OCI-LY3 (cell line): ENCODE measurements at regions not wholly inside any gene's neighbourhood (a gene's known extent, or its start where the extent isn't known, plus 50 kb on each side); places are given as distances from the start of the nearest gene placed in this dataset.

Experiments
- H2AFZ ChIP-seq: fragments of 200-600, 300-600 bp; shearing (Covaris generic); 2 replicates; pipeline ENCODE4 v1.6.0; 2014; ENCODE audit warnings: antibody characterized with exemption, low read depth, low read length
- H3K27ac ChIP-seq: fragments of 200-600, 300-600 bp; sonication (generic); 2 replicates; pipeline ENCODE4 v1.5.1; 2014; ENCODE audit warnings: mild to moderate bottlenecking, low read length, moderate library complexity, mixed read lengths
- H3K27me3 ChIP-seq: fragments of 200-600, 300-600 bp; sonication (generic); 2 replicates; pipeline ENCODE4 v1.6.1; 2014; ENCODE audit warnings: low read depth, low read length, mixed read lengths
- H3K36me3 ChIP-seq: fragments of 200-600, 300-600 bp; sonication (generic); replicated peaks from 2 replicates; pipeline ENCODE3; 2014; ENCODE audit warnings: low read depth, low read length, mixed read lengths
- H3K4me1 ChIP-seq: fragments of 300-600, 200-600 bp; sonication (generic); 2 replicates; pipeline ENCODE4 v1.6.1; 2014; ENCODE audit warnings: low read length, mixed read lengths
- H3K4me2 ChIP-seq: fragments of 200-600, 300-600 bp; sonication (generic); 2 replicates; pipeline ENCODE4 v1.6.1; 2014; ENCODE audit warnings: low read length, mixed read lengths
- H3K4me3 ChIP-seq: fragments of 300-600, 200-600 bp; sonication (generic); 2 replicates; pipeline ENCODE4 v1.5.1; 2014; ENCODE audit warnings: antibody characterized with exemption, mild to moderate bottlenecking, low read length, moderate library complexity
- H3K79me2 ChIP-seq: fragments of 300-600, 200-600 bp; shearing (Covaris generic); 2 replicates; pipeline ENCODE4 v1.6.1; 2014; ENCODE audit warnings: mild to moderate bottlenecking, low read length, mixed read lengths
- H3K9ac ChIP-seq: fragments of 300-600, 200-600 bp; shearing (Covaris generic); 2 replicates; pipeline ENCODE4 v1.6.0; 2014; ENCODE audit warnings: mild to moderate bottlenecking, low read length, moderate library complexity
- H3K9me3 ChIP-seq: fragments of 200-600, 300-600 bp; shearing (Covaris generic); 2 replicates; pipeline ENCODE4 v1.6.1; 2014; ENCODE audit warnings: low read length, mixed read lengths; ENCODE audit not compliant: insufficient read depth
- H4K20me1 ChIP-seq: fragments of 200-600, 300-600 bp; sonication (generic); 2 replicates; pipeline ENCODE4 v1.6.1; 2016; ENCODE audit warnings: low read length, mixed read lengths; ENCODE audit not compliant: insufficient read depth
- EZH2phosphoT487 ChIP-seq: fragments of 200-600 bp; shearing (Covaris generic); IDR thresholded peaks from 2 replicates; pipeline ENCODE4 v1.6.1; 2018; ENCODE audit warnings: antibody characterized with exemption, mixed run types, low read depth
- TF ChIP-seq, protein P1 (sequence below): fragments of 200-600, 300-600 bp; sonication (generic); IDR thresholded peaks from 2 replicates; pipeline ENCODE4 v1.5.1; 2014; ENCODE audit warnings: antibody characterized with exemption, low read length, low read depth

DNA sequence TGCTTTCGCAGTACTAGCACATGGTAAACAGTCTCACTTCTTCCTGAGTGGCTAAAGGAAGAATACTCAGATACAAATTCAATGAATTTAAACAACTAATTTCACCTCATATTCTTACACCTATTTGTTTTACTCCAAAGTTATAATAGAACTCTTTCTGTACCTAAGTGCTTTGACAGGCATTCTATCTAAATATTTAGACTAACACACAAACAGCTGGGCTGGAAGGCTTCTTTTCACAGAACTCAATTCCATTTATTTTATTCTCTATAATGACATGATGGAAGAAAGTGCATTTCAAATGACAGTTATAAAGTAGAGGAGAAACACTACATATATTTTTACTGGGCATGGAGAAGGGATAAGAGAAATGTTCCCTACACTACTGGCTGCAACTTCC lies 384.9 kb upstream of the SPTLC3 start:
- no peaks in the 10 kb centered on the region for H3K27me3 ChIP-seq

DNA sequence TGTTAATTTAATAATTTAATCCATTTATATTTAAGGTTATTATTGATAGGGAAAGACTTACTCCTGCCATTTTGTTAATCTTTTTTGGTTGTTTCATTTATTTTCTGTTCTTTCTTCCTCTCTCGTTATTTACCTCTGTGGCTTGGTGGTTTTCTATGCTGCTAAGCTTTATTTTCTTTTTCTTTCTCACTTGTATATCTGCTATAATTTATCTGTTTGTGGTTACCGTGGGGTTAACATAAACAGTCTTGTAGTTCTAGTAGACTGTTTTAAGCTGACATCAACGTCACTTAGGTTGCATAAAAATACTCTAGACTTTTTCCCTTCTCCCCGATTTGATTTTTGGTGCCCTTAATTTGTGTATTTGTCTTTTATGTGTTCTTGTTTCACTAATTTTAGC lies 381.3 kb upstream of the SPTLC3 start:
- Histone ChIP-seq H3K4me1 (no peaks in the 10 kb centered on the region), H3K4me2 (no peak overlapping the region), H3K36me3 (no peaks in the 10 kb centered on the region), H3K79me2 (no peaks in the 10 kb centered on the region), H3K27ac (no peak overlapping the region), H2AFZ (no peak overlapping the region), H3K27me3 (no peaks in the 10 kb centered on the region), H3K9ac (no peak overlapping the region), H4K20me1 (no peaks in the 10 kb centered on the region), H3K4me3 (no peak overlapping the region), H3K9me3 (no peaks in the 10 kb centered on the region)
- TF ChIP-seq EZH2phosphoT487 = no peak
- TF ChIP-seq, protein P1, sequence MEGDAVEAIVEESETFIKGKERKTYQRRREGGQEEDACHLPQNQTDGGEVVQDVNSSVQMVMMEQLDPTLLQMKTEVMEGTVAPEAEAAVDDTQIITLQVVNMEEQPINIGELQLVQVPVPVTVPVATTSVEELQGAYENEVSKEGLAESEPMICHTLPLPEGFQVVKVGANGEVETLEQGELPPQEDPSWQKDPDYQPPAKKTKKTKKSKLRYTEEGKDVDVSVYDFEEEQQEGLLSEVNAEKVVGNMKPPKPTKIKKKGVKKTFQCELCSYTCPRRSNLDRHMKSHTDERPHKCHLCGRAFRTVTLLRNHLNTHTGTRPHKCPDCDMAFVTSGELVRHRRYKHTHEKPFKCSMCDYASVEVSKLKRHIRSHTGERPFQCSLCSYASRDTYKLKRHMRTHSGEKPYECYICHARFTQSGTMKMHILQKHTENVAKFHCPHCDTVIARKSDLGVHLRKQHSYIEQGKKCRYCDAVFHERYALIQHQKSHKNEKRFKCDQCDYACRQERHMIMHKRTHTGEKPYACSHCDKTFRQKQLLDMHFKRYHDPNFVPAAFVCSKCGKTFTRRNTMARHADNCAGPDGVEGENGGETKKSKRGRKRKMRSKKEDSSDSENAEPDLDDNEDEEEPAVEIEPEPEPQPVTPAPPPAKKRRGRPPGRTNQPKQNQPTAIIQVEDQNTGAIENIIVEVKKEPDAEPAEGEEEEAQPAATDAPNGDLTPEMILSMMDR = no peak

More for the DNA sequence above, 384.9 kb upstream of the SPTLC3 start:
- TF ChIP-seq, protein P1 = no peak
- no peak for TF ChIP-seq EZH2phosphoT487
- Histone ChIP-seq H3K79me2 (no peaks in the 10 kb centered on the region), H4K20me1 (no peaks in the 10 kb centered on the region), H3K9ac (no peak overlapping the region), H3K4me3 (no peak overlapping the region), H3K9me3 (no peaks in the 10 kb centered on the region), H3K4me2 (no peak overlapping the region), H3K36me3 (no peaks in the 10 kb centered on the region), H3K4me1 (no peaks in the 10 kb centered on the region), H2AFZ (no peak overlapping the region), H3K27ac (no peak overlapping the region)

DNA sequence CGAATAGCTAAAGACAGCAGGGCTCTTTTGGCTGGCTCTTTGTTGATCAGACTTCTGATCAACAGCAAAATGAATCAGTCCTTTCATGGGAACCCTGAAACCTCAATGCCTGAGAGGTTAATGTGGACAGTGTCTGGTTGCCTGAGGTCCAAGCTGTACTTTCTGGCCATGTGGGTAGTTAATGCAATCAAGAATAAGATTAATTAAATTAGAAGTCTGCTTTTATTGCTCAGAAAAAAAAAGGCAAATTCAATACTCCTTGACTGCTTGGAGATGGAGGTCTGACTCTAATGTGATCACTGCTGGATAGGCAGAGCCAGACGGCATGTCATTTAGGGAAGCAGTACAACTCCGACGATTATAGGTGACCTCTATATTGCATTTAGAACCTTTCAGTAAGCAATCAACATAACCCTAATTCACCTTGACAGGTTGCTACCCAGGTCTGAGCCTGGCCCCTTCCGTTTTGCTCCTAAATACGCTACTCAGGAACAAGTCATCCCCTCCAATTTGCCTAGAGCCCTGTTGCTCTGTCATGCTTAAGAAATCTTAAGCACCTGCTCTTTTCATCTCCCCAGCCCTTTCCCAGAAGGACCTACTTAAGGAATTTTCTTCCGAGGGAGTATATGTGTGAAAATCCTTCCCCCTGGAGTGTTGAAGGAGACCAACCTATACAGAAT lies 370.0 kb upstream of the SPTLC3 start:
- Histone ChIP-seq H3K4me3 (no peak overlapping the region), H4K20me1 (no peaks in the 10 kb centered on the region), H3K36me3 (no peaks in the 10 kb centered on the region), H3K27ac (no peak overlapping the region), H3K4me1 (no peaks in the 10 kb centered on the region), H3K9me3 (no peaks in the 10 kb centered on the region), H3K9ac (no peak overlapping the region), H2AFZ (no peak overlapping the region), H3K4me2 (no peak overlapping the region), H3K27me3 (no peaks in the 10 kb centered on the region), H3K79me2 (no peaks in the 10 kb centered on the region)
- TF ChIP-seq, protein P1 = no peak
- no peak for TF ChIP-seq EZH2phosphoT487

DNA sequence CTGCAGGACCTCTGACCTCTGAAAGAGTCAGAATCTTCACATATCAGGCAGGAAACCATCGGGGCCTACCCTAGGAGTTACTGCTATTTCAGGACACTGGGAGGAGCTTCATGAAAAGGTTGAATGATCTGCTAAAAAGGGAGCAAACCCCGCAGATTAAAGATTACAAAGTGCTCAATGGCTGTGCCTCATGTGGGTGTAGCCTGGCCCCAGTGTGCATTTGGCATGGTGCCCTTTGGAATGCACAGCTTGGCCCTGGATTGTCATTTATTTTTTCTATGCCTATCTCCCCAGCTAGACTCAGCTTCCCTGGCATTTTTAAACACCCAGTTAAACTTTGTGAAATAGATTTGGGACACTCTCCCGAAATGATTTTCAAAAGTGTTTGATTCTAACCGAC lies 368.5 kb upstream of the SPTLC3 start:
- Histone ChIP-seq H3K36me3 (no peaks in the 10 kb centered on the region), H3K4me1 (no peaks in the 10 kb centered on the region), H3K9me3 (no peaks in the 10 kb centered on the region), H3K4me3 (no peak overlapping the region), H3K27me3 (no peaks in the 10 kb centered on the region), H3K4me2 (no peak overlapping the region), H3K27ac (no peak overlapping the region), H4K20me1 (no peaks in the 10 kb centered on the region), H3K9ac (no peak overlapping the region), H3K79me2 (no peaks in the 10 kb centered on the region), H2AFZ (no peak overlapping the region)
- no peak for TF ChIP-seq EZH2phosphoT487
- TF ChIP-seq, protein P1 = no peak
